Keratinocyte (primary cell): ENCODE measurements at regions not wholly inside any gene's neighbourhood (a gene's known extent, or its start where the extent isn't known, plus 50 kb on each side); places are given as distances from the start of the nearest gene placed in this dataset.

Experiments
- DNase-seq: peaks from one replicate; pipeline ENCODE4 v3.0.0-alpha.2; 2011; ENCODE audit warnings: low read depth, missing footprints, low spot score
- FAIRE-seq: peaks from 2 replicates; lab custom pipeline; 2011; peaks lifted over from hg19 to GRCh38; lab: Jason Lieb, UNC
- H2AFZ ChIP-seq: 2 replicates; pipeline ENCODE4 v1.6.0; 2012; ENCODE audit warnings: low read length, control low read depth, inconsistent platforms; ENCODE audit not compliant: control insufficient read depth
- H3K27ac ChIP-seq: 2 replicates; pipeline ENCODE4 v1.5.1; 2011; ENCODE audit warnings: low read length; ENCODE audit not compliant: control insufficient read depth, insufficient read depth
- H3K27me3 ChIP-seq: 3 replicates; pipeline ENCODE4 v1.6.0; 2011; ENCODE audit warnings: low read length; ENCODE audit not compliant: control insufficient read depth, insufficient read depth; ENCODE audit errors: extremely low read depth
- H3K36me3 ChIP-seq, 2 experiments: 2 replicates in 1 of 2; 3 replicates in 1 of 2; pipeline ENCODE4 v1.5.1; 2011; ENCODE audit warnings: low read length in 2 of 2, mild to moderate bottlenecking in 1 of 2; ENCODE audit not compliant: control insufficient read depth in 2 of 2, insufficient read depth in 2 of 2; ENCODE audit errors: extremely low read depth in 1 of 2
- H3K4me1 ChIP-seq: 3 replicates; pipeline ENCODE4 v1.5.1; 2011; ENCODE audit warnings: low read length; ENCODE audit not compliant: control insufficient read depth, insufficient read depth; ENCODE audit errors: extremely low read depth
- H3K4me2 ChIP-seq: 3 replicates; pipeline ENCODE4 v1.6.0; 2011; ENCODE audit warnings: low read depth, low read length; ENCODE audit not compliant: control insufficient read depth, insufficient read depth; ENCODE audit errors: extremely low read depth
- H3K4me3 ChIP-seq, 3 experiments: fragments of 200-600 bp in 1 of 3; sonication (generic) in 1 of 3; 2 replicates in 2 of 3; 3 replicates in 1 of 3; pipeline ENCODE4 v1.5.1; 2011 to 2016; ENCODE audit warnings: low read length in 3 of 3, mild to moderate bottlenecking in 3 of 3, control low read depth in 2 of 3, inconsistent platforms in 1 of 3, low read depth in 1 of 3, mixed read lengths in 1 of 3, mixed run types in 1 of 3, moderate library complexity in 1 of 3; ENCODE audit not compliant: control insufficient read depth in 2 of 3, insufficient read depth in 2 of 3; ENCODE audit errors: extremely low read depth in 1 of 3
- H3K79me2 ChIP-seq: 2 replicates; pipeline ENCODE4 v1.6.0; 2012; ENCODE audit warnings: low read length; ENCODE audit not compliant: control insufficient read depth, insufficient read depth
- H3K9ac ChIP-seq: 3 replicates; pipeline ENCODE4 v1.6.0; 2011; ENCODE audit warnings: low read length; ENCODE audit not compliant: control insufficient read depth, insufficient read depth; ENCODE audit errors: extremely low read depth
- H3K9me1 ChIP-seq: 3 replicates; pipeline ENCODE4 v1.6.0; 2011; ENCODE audit warnings: low read length; ENCODE audit not compliant: control insufficient read depth, insufficient read depth; ENCODE audit errors: extremely low read depth
- H3K9me3 ChIP-seq: 2 replicates; pipeline ENCODE4 v1.5.1; 2012; ENCODE audit warnings: low read depth, low read length; ENCODE audit not compliant: control insufficient read depth
- H4K20me1 ChIP-seq: 3 replicates; pipeline ENCODE4 v1.6.0; 2011; ENCODE audit warnings: low read length; ENCODE audit not compliant: control insufficient read depth, insufficient read depth; ENCODE audit errors: extremely low read depth
- CTCF ChIP-seq, 3 experiments: IDR thresholded peaks in 1 of 3; conservative IDR thresholded peaks in 1 of 3; optimal IDR thresholded peaks in 1 of 3; 2 replicates in 2 of 3; 3 replicates in 1 of 3; pipeline versions ENCODE3 to v1.5.1; 2011; ENCODE audit warnings: low read length in 3 of 3, mild to moderate bottlenecking in 3 of 3, moderate library complexity in 2 of 3, control low read depth in 1 of 3, inconsistent platforms in 1 of 3; ENCODE audit not compliant: insufficient read depth in 2 of 3; ENCODE audit errors: extremely low read depth in 1 of 3
- EZH2 ChIP-seq: IDR thresholded peaks from one replicate; pipeline ENCODE4 v1.6.1; 2012; ENCODE audit warnings: inconsistent platforms, mild to moderate bottlenecking, low read length, moderate library complexity
- dilution Hi-C: fragments of 300-500 bp; cut with MboI; formaldehyde crosslinking; loops from one replicate; pipeline ENCODE4 v1.7.0; 2020; ENCODE audit warnings: low sequenced_read_pairs; ENCODE audit not compliant: extremely low pct_ligation_motif_present

- Histone ChIP-seq H3K27me3 (no peaks in the 10 kb centered on the region), H3K9me3 (no peaks in the 10 kb centered on the region), H3K79me2 (no peaks in the 10 kb centered on the region), H4K20me1 (no peaks in the 10 kb centered on the region), H2AFZ (no peak overlapping the region), H3K27ac (no peak overlapping the region), H3K9me1 (no peaks in the 10 kb centered on the region), H3K9ac (no peak overlapping the region), H3K4me3 (no peak overlapping the region), H3K4me1 (peaks cover 24% of the 10 kb centered on the region), H3K4me2 (no peak overlapping the region), H3K36me3 (no peaks in the 10 kb centered on the region)
- TF ChIP-seq EZH2: no peak
- no peak for TF ChIP-seq CTCF (optimal IDR thresholded peaks at IDR 0.05 in 1 of 3, IDR thresholded peaks at IDR 0.05 in 1 of 3, conservative IDR thresholded peaks at IDR 0.05 in 1 of 3; ENCODE audit: extremely low read depth in 1 of 3, insufficient read depth in 2 of 3, low read length in 3 of 3)
- no peak for DNase-seq
- FAIRE-seq: no peak
- dilution Hi-C loops: no loop called here
These were observed 523.0 kb upstream of the NBEA start for GRCh38 chr13:34419025-34419424.

DNA sequence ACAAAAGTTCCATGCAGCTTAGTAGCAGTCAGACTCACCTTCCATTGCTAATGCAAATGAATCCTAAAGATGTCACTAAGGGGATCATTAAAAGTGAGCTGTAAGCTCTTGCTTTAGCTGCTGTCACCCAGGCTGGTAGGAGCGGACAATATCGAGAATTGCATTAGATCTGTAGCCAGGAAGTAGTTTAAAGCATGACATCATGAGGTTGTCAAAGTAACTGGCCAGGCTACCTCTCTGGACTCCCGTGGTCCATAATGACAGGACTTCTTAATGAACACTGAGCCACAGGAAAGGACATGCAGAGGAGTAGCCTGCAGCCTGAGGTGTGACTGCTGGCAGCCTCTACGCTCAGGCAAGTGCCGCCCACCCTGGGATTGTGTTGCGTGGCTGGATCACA lies 522.3 kb upstream of the NBEA start:
- Histone ChIP-seq H3K27ac (no peak overlapping the region), H3K4me2 (no peak overlapping the region), H3K9me1 (no peaks in the 10 kb centered on the region), H3K36me3 (no peaks in the 10 kb centered on the region), H4K20me1 (no peaks in the 10 kb centered on the region), H3K4me1 (peaks cover 24% of the 10 kb centered on the region), H3K27me3 (no peaks in the 10 kb centered on the region), H3K9ac (no peak overlapping the region), H2AFZ (no peak overlapping the region), H3K9me3 (no peaks in the 10 kb centered on the region), H3K4me3 (no peak overlapping the region), H3K79me2 (no peaks in the 10 kb centered on the region)
- FAIRE-seq (no peak), DNase-seq (no peak)
- no peak for TF ChIP-seq EZH2
- TF ChIP-seq CTCF (optimal IDR thresholded peaks at IDR 0.05 in 1 of 3, IDR thresholded peaks at IDR 0.05 in 1 of 3, conservative IDR thresholded peaks at IDR 0.05 in 1 of 3; ENCODE audit: extremely low read depth in 1 of 3, insufficient read depth in 2 of 3, low read length in 3 of 3): no peak
- dilution Hi-C loops: no loop called here
